Fibroblast of pulmonary artery (primary cell): ENCODE measurements at regions not wholly inside any gene's neighbourhood (a gene's known extent, or its start where the extent isn't known, plus 50 kb on each side); places are given as distances from the start of the nearest gene placed in this dataset.
A peak's percentile ranks its signal among the peaks of the same experiment; 100 is the strongest.
"Not testable (repeated sequence)": the region's sequence is repeated elsewhere in the genome, so short reads cannot be mapped to it uniquely, and the experiment has no call there.

Experiments used
- DNase-seq: peaks from one replicate; pipeline ENCODE4 v3.0.0-alpha.2; 2010; ENCODE audit warnings: low read depth
- H3K4me3 ChIP-seq: replicated peaks from 2 replicates; pipeline ENCODE4 v1.5.1; 2011; ENCODE audit warnings: low read depth, mild to moderate bottlenecking, control low read depth, low read length, moderate library complexity
- CTCF ChIP-seq: IDR thresholded peaks from 2 replicates; pipeline ENCODE4 v1.5.1; 2011; ENCODE audit warnings: mild to moderate bottlenecking, control low read depth, low read length, inconsistent platforms; ENCODE audit errors: missing control alignments

- not testable (repeated sequence) for DNase-seq, H3K4me3 ChIP-seq
Measured at GRCh38 chr9:42434844-42435714, 251.6 kb downstream of the SPATA31A6 start.

DNA sequence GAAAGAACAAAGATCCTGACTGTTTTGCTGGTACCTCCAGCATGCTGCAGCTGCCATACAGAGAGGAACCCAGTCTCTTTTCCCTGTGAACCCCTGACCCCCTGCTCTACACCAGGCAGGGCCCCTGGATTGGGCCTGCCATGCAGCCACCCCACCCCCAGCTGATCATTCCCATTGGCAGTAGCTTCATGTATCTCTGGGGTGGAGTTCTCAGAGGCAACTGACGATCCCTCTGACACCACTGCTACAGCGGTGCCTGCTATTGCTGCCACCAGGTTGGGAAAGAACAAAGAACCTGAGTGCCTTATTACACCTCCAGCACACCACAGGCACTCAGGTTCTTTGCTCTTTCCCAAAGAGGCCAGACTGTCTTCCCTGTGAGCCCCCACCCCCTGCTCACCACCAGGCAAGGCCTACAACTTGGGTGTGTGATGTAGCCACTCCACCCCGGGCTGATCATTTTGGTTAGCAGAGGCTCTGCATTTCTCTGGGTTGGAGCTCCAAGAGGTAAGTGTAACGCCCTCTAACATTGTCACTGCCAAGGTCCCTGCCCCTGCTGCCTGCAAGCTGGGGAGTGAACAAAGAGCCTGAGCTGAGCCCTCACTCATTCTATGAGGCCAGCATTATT, 252.4 kb downstream of the SPATA31A6 start:
- not testable (repeated sequence) for H3K4me3 ChIP-seq, DNase-seq

GRCh38 chr9:42437057-42437759, 253.7 kb downstream of the SPATA31A6 start:
- not testable (repeated sequence) for DNase-seq, H3K4me3 ChIP-seq

- not testable (repeated sequence) for DNase-seq, H3K4me3 ChIP-seq
Measured at GRCh38 chr9:42442680-42443079, 259.2 kb downstream of the SPATA31A6 start.

DNA sequence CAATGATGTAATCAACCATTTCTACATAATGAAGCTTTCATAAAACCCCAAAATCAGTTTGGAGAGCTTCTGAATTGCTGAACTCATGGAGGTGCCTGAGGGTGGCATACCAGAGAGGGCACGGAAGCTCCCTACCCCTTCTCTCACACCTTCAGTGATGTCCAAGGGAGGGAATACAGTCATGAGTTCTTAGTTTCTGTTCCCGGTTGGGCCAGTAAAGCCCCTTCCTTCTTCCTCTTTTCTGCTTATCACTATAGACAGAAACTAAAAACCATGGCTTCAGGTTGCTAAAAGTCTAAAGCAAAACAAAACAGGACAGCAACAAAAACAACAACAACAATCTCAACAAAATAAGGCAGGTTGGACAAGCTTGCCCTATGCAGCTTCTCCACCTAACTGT, 260.0 kb downstream of the SPATA31A6 start:
- not testable (repeated sequence) for DNase-seq, H3K4me3 ChIP-seq

DNA sequence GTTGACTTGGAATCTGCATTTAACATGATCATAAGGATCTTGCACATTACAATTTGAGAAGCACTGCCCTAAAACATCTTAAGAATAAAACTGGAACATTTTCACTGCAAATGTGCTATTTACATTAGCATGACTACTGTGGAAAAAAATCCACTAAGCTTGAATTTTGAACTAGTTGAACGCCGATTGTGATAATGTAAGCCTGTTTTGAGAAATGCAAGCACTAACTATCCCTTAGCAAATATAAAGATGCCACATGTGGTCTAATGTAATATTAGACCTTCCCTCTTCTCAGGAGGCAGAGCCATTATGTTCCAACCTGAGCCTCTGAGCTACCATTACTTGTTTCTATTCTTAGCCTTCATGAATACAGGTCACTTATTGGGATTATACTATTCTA, 278.0 kb downstream of the SPATA31A6 start:
- H3K4me3 ChIP-seq, DNase-seq: not testable (repeated sequence)

- not testable (repeated sequence) for DNase-seq
Measured at GRCh38 chr9:42461863-42462262, 278.4 kb downstream of the SPATA31A6 start.

GRCh38 chr9:42463981-42464380, 280.5 kb downstream of the SPATA31A6 start:
- H3K4me3 ChIP-seq = not testable (repeated sequence)
- DNase-seq = peak; percentile 5

More at GRCh38 chr9:42461863-42462262, 278.4 kb downstream of the SPATA31A6 start:
- H3K4me3 ChIP-seq = not testable (repeated sequence)

GRCh38 chr9:42470577-42470976, 287.1 kb downstream of the SPATA31A6 start:
- peak; percentile 38 for DNase-seq
- TF ChIP-seq CTCF = peak; percentile 57
- H3K4me3 ChIP-seq = not testable (repeated sequence)

DNA sequence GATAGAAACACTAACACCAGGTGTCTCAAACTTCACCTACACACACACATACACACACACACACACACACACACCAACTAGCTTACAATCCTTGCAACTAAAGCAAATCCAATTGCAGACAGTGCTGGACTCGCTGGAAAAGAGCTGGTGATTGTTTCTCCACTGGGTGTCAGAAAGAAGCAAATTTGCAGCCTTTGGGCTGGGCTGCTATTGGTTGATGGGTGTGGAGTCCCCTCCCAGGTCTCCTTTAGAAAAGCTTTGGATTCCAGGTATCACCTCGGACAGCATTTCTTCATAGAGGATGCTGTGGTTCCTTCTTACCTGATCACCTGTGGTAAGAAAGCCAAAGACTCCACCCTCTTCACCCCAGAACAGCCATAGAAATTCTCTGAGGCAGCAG, 307.5 kb downstream of the SPATA31A6 start:
- not testable (repeated sequence) for H3K4me3 ChIP-seq
- peak; percentile 3 for DNase-seq

- H3K4me3 ChIP-seq = not testable (repeated sequence)
Measured at GRCh38 chr9:42502620-42503264, 319.3 kb downstream of the SPATA31A6 start.

GRCh38 chr9:42508111-42508510, 324.7 kb downstream of the SPATA31A6 start:
- DNase-seq, H3K4me3 ChIP-seq: not testable (repeated sequence)

More at GRCh38 chr9:42502620-42503264, 319.3 kb downstream of the SPATA31A6 start:
- DNase-seq = not testable (repeated sequence)

- H3K4me3 ChIP-seq, DNase-seq: not testable (repeated sequence)
Measured at GRCh38 chr9:42513535-42513934, 330.1 kb downstream of the SPATA31A6 start.

- peak; percentile 25 for DNase-seq
- H3K4me3 ChIP-seq = not testable (repeated sequence)
Measured at GRCh38 chr9:42534325-42534983, 351.0 kb downstream of the SPATA31A6 start.

- DNase-seq = peak; percentile 4
- H3K4me3 ChIP-seq = not testable (repeated sequence)
Measured at GRCh38 chr9:42534984-42535325, 351.5 kb downstream of the SPATA31A6 start.

- not testable (repeated sequence) for DNase-seq, H3K4me3 ChIP-seq
Measured at GRCh38 chr9:42550789-42551357, 367.4 kb downstream of the SPATA31A6 start.

DNA sequence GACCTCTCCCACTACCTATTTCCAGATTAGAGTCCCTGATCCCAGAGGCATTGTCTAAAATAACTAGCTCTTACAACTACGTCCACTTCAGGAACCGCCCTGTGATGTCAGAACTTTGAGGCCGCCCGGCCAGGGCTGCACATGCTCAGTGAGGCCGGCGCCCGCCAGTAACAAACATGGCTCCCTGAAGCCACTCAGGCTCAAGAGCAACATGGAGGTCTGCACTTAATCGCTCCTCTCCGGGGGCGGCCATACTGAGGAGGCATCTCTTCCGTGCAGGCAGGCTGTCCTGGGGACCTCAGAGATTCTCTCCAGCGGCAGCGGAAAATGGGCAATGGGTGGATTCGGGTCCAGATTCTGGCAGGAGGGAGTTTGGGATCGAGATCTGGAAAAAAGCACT, 385.1 kb downstream of the SPATA31A6 start:
- H3K4me3 ChIP-seq, DNase-seq: not testable (repeated sequence)
